Keratinocyte (primary cell): ENCODE measurements at regions not wholly inside any gene's neighbourhood (a gene's known extent, or its start where the extent isn't known, plus 50 kb on each side); places are given as distances from the start of the nearest gene placed in this dataset.

ENCODE experiments used
- DNase-seq: peaks from one replicate; pipeline ENCODE4 v3.0.0-alpha.2; 2011; ENCODE audit warnings: low read depth, missing footprints, low spot score
- FAIRE-seq: peaks from 2 replicates; lab custom pipeline; 2011; peaks lifted over from hg19 to GRCh38; lab: Jason Lieb, UNC
- H2AFZ ChIP-seq: 2 replicates; pipeline ENCODE4 v1.6.0; 2012; ENCODE audit warnings: low read length, control low read depth, inconsistent platforms; ENCODE audit not compliant: control insufficient read depth
- H3K27ac ChIP-seq: 2 replicates; pipeline ENCODE4 v1.5.1; 2011; ENCODE audit warnings: low read length; ENCODE audit not compliant: control insufficient read depth, insufficient read depth
- H3K27me3 ChIP-seq: 3 replicates; pipeline ENCODE4 v1.6.0; 2011; ENCODE audit warnings: low read length; ENCODE audit not compliant: control insufficient read depth, insufficient read depth; ENCODE audit errors: extremely low read depth
- H3K36me3 ChIP-seq, 2 experiments: 2 replicates in 1 of 2; 3 replicates in 1 of 2; pipeline ENCODE4 v1.5.1; 2011; ENCODE audit warnings: low read length in 2 of 2, mild to moderate bottlenecking in 1 of 2; ENCODE audit not compliant: control insufficient read depth in 2 of 2, insufficient read depth in 2 of 2; ENCODE audit errors: extremely low read depth in 1 of 2
- H3K4me1 ChIP-seq: 3 replicates; pipeline ENCODE4 v1.5.1; 2011; ENCODE audit warnings: low read length; ENCODE audit not compliant: control insufficient read depth, insufficient read depth; ENCODE audit errors: extremely low read depth
- H3K4me2 ChIP-seq: 3 replicates; pipeline ENCODE4 v1.6.0; 2011; ENCODE audit warnings: low read depth, low read length; ENCODE audit not compliant: control insufficient read depth, insufficient read depth; ENCODE audit errors: extremely low read depth
- H3K4me3 ChIP-seq, 3 experiments: fragments of 200-600 bp in 1 of 3; sonication (generic) in 1 of 3; 2 replicates in 2 of 3; 3 replicates in 1 of 3; pipeline ENCODE4 v1.5.1; 2011 to 2016; ENCODE audit warnings: low read length in 3 of 3, mild to moderate bottlenecking in 3 of 3, control low read depth in 2 of 3, inconsistent platforms in 1 of 3, low read depth in 1 of 3, mixed read lengths in 1 of 3, mixed run types in 1 of 3, moderate library complexity in 1 of 3; ENCODE audit not compliant: control insufficient read depth in 2 of 3, insufficient read depth in 2 of 3; ENCODE audit errors: extremely low read depth in 1 of 3
- H3K79me2 ChIP-seq: 2 replicates; pipeline ENCODE4 v1.6.0; 2012; ENCODE audit warnings: low read length; ENCODE audit not compliant: control insufficient read depth, insufficient read depth
- H3K9ac ChIP-seq: 3 replicates; pipeline ENCODE4 v1.6.0; 2011; ENCODE audit warnings: low read length; ENCODE audit not compliant: control insufficient read depth, insufficient read depth; ENCODE audit errors: extremely low read depth
- H3K9me1 ChIP-seq: 3 replicates; pipeline ENCODE4 v1.6.0; 2011; ENCODE audit warnings: low read length; ENCODE audit not compliant: control insufficient read depth, insufficient read depth; ENCODE audit errors: extremely low read depth
- H3K9me3 ChIP-seq: 2 replicates; pipeline ENCODE4 v1.5.1; 2012; ENCODE audit warnings: low read depth, low read length; ENCODE audit not compliant: control insufficient read depth
- H4K20me1 ChIP-seq: 3 replicates; pipeline ENCODE4 v1.6.0; 2011; ENCODE audit warnings: low read length; ENCODE audit not compliant: control insufficient read depth, insufficient read depth; ENCODE audit errors: extremely low read depth
- EZH2 ChIP-seq: IDR thresholded peaks from one replicate; pipeline ENCODE4 v1.6.1; 2012; ENCODE audit warnings: inconsistent platforms, mild to moderate bottlenecking, low read length, moderate library complexity
- dilution Hi-C: fragments of 300-500 bp; cut with MboI; formaldehyde crosslinking; loops from one replicate; pipeline ENCODE4 v1.7.0; 2020; ENCODE audit warnings: low sequenced_read_pairs; ENCODE audit not compliant: extremely low pct_ligation_motif_present
- TF ChIP-seq, protein P1 (sequence below), 3 experiments: IDR thresholded peaks in 1 of 3; conservative IDR thresholded peaks in 1 of 3; optimal IDR thresholded peaks in 1 of 3; 2 replicates in 2 of 3; 3 replicates in 1 of 3; pipeline versions ENCODE3 to v1.5.1; 2011; ENCODE audit warnings: low read length in 3 of 3, mild to moderate bottlenecking in 3 of 3, moderate library complexity in 2 of 3, control low read depth in 1 of 3, inconsistent platforms in 1 of 3; ENCODE audit not compliant: insufficient read depth in 2 of 3; ENCODE audit errors: extremely low read depth in 1 of 3

- Histone ChIP-seq H3K36me3 (no peaks in the 10 kb centered on the region), H2AFZ (no peak overlapping the region), H4K20me1 (no peaks in the 10 kb centered on the region), H3K9ac (no peak overlapping the region), H3K4me2 (no peak overlapping the region), H3K27ac (no peak overlapping the region), H3K79me2 (no peaks in the 10 kb centered on the region), H3K9me3 (peaks cover 11% of the 10 kb centered on the region), H3K4me1 (no peaks in the 10 kb centered on the region), H3K9me1 (no peaks in the 10 kb centered on the region), H3K27me3 (no peaks in the 10 kb centered on the region), H3K4me3 (no peak overlapping the region)
- no peak for TF ChIP-seq EZH2
- TF ChIP-seq, protein P1, sequence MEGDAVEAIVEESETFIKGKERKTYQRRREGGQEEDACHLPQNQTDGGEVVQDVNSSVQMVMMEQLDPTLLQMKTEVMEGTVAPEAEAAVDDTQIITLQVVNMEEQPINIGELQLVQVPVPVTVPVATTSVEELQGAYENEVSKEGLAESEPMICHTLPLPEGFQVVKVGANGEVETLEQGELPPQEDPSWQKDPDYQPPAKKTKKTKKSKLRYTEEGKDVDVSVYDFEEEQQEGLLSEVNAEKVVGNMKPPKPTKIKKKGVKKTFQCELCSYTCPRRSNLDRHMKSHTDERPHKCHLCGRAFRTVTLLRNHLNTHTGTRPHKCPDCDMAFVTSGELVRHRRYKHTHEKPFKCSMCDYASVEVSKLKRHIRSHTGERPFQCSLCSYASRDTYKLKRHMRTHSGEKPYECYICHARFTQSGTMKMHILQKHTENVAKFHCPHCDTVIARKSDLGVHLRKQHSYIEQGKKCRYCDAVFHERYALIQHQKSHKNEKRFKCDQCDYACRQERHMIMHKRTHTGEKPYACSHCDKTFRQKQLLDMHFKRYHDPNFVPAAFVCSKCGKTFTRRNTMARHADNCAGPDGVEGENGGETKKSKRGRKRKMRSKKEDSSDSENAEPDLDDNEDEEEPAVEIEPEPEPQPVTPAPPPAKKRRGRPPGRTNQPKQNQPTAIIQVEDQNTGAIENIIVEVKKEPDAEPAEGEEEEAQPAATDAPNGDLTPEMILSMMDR (optimal IDR thresholded peaks at IDR 0.05 in 1 of 3, IDR thresholded peaks at IDR 0.05 in 1 of 3, conservative IDR thresholded peaks at IDR 0.05 in 1 of 3; ENCODE audit: extremely low read depth in 1 of 3, insufficient read depth in 2 of 3, low read length in 3 of 3): no peak
- dilution Hi-C loops: no loop called here
- DNase-seq: no peak
- FAIRE-seq: no peak
Measured at GRCh38 chr22:49608660-49609059, 219.0 kb downstream of the BRD1 start.

DNA sequence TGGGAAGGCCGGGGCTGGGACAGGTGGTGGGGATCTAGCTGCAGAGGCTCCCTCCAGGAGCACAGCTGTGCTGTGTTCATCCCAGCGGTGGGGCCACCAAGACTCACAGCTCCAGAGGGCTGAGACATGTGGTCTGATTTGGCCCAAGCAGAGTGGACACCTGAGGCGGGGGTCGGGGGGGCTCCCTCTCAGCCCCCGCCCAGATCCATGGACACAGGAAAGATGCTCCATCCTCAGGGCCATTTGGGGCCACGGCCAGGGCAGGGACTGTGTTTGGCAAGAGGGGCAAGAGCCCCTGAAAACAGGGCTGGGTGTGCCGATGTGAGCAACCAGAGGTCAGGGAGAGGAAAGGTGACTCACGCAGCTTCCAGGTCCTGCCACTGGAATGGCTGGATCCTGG, 219.4 kb downstream of the BRD1 start:
- FAIRE-seq (no peak), DNase-seq (no peak)
- Histone ChIP-seq H3K79me2 (no peaks in the 10 kb centered on the region), H4K20me1 (no peaks in the 10 kb centered on the region), H3K4me2 (no peak overlapping the region), H3K9ac (no peak overlapping the region), H3K9me1 (no peaks in the 10 kb centered on the region), H3K9me3 (peaks cover 11% of the 10 kb centered on the region), H3K27me3 (no peaks in the 10 kb centered on the region), H3K27ac (no peak overlapping the region), H3K4me3 (no peak overlapping the region), H2AFZ (no peak overlapping the region), H3K4me1 (no peaks in the 10 kb centered on the region), H3K36me3 (no peaks in the 10 kb centered on the region)
- dilution Hi-C loops: no loop called here
- TF ChIP-seq, protein P1 (optimal IDR thresholded peaks at IDR 0.05 in 1 of 3, IDR thresholded peaks at IDR 0.05 in 1 of 3, conservative IDR thresholded peaks at IDR 0.05 in 1 of 3; ENCODE audit: extremely low read depth in 1 of 3, insufficient read depth in 2 of 3, low read length in 3 of 3): no peak
